GM18861 (cell line): ENCODE measurements at regions not wholly inside any gene's neighbourhood (a gene's known extent, or its start where the extent isn't known, plus 50 kb on each side); places are given as distances from the start of the nearest gene placed in this dataset.
A peak's percentile ranks its signal among the peaks of the same experiment; 100 is the strongest.
"Not testable (repeated sequence)": the region's sequence is repeated elsewhere in the genome, so short reads cannot be mapped to it uniquely, and the experiment has no call there.

Experiments used
- ATAC-seq: cut with Tn5 transposase; IDR thresholded peaks from one replicate; pipeline ENCODE4 v1.9.1; 2021; ENCODE audit not compliant: unreplicated experiment

- ATAC-seq: no peak
Measured at GRCh38 chr20:5696011-5696559, 54.1 kb upstream of the SHLD1 start.

GRCh38 chr20:5691918-5692618 lies 58.1 kb upstream of the SHLD1 start:
- peak; percentile 99 for ATAC-seq

- no peak for ATAC-seq
Measured at GRCh38 chr20:5689463-5689862, 60.7 kb upstream of the SHLD1 start.

- ATAC-seq: no peak
Measured at GRCh38 chr20:5688431-5688972, 61.7 kb upstream of the SHLD1 start.

DNA sequence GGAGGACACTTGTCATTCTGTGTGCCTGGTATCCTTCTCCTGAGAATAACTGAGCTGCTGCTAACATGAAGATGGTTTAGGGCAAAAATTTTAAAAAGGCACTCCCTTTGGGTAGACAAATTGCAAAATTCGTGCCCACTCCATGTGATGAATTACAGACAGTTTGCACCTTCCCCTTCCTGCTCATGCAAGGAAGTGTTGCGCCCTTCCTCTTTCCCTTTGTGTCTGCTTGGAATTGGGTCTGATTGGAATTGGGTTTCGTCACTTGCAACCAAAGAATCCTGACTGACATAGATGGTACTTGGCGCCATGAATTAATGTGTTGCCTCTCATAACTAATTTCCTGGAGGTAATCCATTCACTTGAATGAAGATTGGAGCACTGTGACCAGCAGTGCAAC lies 62.3 kb upstream of the SHLD1 start:
- no peak for ATAC-seq

- no peak for ATAC-seq
Measured at GRCh38 chr20:5686384-5687105, 63.7 kb upstream of the SHLD1 start.

DNA sequence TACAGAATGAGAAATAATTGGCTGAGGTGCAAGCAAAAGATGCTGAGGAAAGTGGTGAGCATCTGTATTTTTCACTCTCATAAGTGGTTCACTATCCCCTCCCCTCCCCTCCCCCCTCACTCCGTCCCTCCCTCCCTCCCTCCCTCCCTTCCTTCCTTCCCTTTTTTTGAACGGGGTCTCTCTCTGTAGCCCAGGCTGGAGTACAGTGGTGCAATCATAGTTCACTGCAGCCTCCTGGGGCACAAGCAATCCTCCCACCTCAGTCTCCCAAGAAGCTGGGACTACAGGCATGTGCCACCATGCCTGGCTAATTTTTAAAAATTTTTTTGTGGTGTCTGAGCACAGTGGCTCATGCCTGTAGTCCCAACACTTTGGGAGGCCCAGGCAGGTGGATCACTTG lies 67.6 kb upstream of the SHLD1 start:
- ATAC-seq: not testable (repeated sequence)

- ATAC-seq: no peak
Measured at GRCh38 chr20:5680192-5680591, 69.4 kb upstream of the GPCPD1 start.

- no peak for ATAC-seq
Measured at GRCh38 chr20:5678777-5679176, 68.0 kb upstream of the GPCPD1 start.

DNA sequence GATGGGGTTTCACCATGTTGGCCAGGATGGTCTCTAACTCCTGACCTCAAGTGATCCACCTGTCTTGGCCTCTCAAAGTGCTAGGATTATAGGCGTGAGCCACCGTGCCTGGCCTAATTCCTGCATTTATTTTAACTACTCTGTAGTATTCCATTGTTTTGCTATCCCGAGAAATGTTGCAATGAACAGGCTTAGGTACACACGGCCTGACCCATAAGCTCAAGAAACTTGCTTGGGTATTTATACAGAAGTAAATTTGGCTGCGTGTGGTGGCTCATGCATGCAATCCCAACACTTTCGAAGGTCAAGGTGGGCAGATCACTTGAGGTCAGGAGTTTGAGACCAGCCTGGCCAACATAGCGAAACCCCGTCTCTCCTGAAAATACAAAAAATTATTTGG lies 67.1 kb upstream of the GPCPD1 start:
- not testable (repeated sequence) for ATAC-seq

DNA sequence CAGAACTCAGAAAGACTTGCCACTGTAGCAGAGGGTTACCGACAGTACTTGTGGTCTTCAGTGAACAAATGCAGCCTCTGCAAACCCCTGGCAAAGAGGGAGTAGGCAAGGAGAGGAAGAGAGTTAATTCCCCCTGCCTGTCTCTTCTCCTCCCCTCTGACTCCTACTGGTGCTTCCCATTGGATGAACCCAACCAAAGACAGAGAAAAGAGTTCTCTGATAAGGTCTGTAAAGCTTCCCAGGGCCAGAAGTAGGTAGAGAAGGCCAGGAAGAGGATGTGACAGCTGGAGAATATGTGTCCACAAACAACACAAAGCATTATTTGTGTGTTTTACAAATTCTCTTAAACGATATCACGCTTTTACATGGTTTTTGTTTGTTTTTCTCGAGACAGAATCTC lies 66.6 kb upstream of the GPCPD1 start:
- no peak for ATAC-seq

DNA sequence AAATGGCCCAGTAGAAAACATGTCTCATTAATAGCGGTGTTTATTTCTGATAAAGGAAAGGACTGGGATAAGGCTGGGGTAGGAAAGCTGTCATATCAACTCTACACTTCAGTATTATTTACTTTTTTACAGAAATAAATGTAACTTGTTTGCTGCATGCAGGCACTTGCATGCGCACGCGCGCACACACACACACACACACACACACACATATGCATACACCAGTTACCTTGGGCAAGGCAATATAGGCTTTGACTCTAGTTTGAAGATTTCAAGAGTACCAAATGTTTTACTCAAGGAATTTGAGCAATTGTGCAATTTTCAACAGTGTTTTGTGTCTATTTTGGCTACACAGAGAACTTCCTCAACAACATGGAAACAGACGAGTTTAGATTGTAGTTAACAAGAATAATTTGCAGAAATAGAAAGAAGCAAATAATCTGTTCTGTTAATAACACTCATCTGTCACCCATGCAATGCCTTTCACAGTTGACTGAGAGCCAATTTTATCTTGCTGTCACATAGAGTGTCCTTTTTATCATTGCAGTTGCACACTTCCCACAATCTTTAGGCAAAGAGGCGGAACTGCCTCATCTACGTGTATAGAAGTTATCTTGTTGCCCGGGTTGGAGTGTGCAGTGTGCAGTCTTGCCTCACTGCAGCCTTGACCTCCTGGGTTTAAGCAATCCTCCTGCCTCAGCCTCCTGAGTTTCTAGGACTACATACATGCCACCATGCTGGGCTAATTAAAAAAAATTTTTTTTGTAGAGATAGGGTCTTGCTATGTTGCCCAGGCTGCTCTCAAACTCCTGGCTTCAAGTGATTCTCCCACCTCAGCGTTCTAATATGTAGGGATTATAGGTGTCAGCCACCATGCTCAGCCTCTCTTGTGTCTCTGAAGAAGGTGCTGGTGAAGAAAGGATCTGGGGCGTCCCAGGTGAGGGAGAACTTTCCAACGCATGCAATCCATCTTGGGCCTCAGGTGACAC lies 64.6 kb upstream of the GPCPD1 start:
- ATAC-seq: no peak

DNA sequence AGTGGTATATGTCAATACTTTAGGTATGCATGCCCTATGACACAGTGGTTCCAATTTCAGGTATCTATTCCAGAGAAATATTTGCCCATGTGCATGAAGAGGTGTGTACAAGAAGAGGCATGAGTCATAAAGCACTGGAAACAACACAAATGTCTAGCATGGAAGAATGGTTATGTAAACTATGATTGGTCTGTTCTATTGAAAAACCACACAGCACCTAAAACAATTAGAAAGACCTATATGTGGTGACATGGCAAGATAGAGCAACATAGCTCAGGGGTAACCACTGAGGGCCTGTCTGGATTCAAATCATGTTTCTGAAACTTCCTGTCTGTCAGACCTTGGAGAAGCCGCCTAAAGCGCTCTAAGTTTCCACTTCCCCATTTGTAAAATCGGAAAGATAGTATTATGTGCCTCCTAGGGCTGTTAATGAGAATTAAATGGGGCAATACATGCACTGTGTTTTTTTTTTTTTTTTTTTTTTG lies 63.4 kb upstream of the GPCPD1 start:
- ATAC-seq: peak; percentile 93

DNA sequence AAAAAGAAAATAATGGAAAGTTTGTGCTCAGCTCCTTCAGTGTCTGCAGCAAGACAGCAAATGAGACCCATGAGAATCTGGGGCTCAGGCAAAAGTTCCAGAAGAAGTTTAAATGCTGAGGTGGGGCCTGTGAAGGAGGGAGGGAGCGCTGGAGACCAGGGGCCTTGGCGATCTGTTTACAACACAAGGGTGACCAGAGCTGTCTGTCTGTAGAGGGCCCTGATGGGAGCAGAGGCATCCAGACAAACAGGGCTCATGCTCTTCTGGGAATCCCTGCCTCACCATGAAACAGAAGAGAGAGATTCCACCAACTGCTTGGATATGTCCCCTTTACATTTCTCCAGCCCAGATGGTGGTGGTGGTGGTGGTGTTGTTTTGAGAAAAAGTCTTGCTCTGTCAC lies 60.1 kb upstream of the GPCPD1 start:
- ATAC-seq: no peak

DNA sequence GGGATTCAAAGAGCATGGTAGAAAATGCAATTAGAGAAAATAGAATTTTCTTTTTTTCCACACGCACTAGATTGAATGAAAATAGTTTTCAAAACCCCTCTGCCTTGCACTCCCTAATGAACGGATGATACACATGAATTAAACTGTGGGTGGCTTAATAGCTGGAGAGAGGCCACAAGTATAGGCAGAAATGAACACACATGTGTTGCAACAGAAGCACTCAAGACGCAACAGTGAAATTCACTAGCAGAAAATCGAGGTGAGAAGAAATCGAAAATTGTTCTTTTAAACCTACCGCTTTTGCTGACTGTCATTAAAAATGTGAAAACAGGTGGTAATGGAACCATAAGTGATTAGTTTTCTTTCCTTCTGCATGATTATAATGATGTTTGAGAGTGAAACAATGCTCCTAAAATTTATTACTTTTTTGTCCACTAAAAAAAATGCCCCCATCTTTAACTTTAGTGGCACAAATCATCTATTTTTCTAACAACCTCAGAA lies 59.3 kb upstream of the GPCPD1 start:
- ATAC-seq: no peak

GRCh38 chr20:5668529-5668868 lies 57.7 kb upstream of the GPCPD1 start:
- no peak for ATAC-seq

GRCh38 chr20:5667705-5668528 lies 57.1 kb upstream of the GPCPD1 start:
- ATAC-seq: no peak

DNA sequence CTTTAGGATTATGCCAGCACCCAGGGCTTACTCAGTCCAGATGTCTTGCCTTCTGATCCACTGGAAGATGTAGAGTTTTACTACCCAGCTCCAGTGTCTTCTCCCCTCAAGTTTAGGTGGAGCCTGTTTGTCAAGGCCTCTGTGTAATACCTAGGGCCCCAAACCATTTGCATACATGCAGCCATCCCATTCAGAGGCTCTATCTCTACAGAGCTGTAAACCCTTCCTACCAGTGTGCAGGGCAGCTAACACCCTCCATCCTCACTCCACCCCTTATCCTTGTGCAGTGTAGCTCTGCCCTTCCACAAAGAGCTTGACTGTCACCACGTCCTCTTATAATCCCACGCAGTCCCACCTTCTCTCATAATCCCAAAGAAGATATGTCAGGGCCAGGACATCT lies 54.6 kb upstream of the GPCPD1 start:
- ATAC-seq: no peak

- no peak for ATAC-seq
Measured at GRCh38 chr20:5663396-5663795, 52.6 kb upstream of the GPCPD1 start.

GRCh38 chr20:5662769-5663168 lies 52.0 kb upstream of the GPCPD1 start:
- no peak for ATAC-seq
